GM18868 (cell line): ENCODE measurements at regions not wholly inside any gene's neighbourhood (a gene's known extent, or its start where the extent isn't known, plus 50 kb on each side); places are given as distances from the start of the nearest gene placed in this dataset.
A peak's percentile ranks its signal among the peaks of the same experiment; 100 is the strongest.

ENCODE experiments used
- ATAC-seq: cut with Tn5 transposase; IDR thresholded peaks from one replicate; pipeline ENCODE4 v1.9.1; 2021; ENCODE audit warnings: mild to moderate bottlenecking, moderate library complexity; ENCODE audit not compliant: unreplicated experiment

- ATAC-seq = peak; percentile 56
Measured at GRCh38 chr3:56902468-56903160, 100.9 kb upstream of the ARHGEF3 start.

- ATAC-seq = no peak
Measured at GRCh38 chr3:56900801-56901200, 99.1 kb upstream of the ARHGEF3 start.

GRCh38 chr3:56899851-56900250, 98.1 kb upstream of the ARHGEF3 start:
- no peak for ATAC-seq

GRCh38 chr3:56899078-56899477, 97.3 kb upstream of the ARHGEF3 start:
- no peak for ATAC-seq

- no peak for ATAC-seq
Measured at GRCh38 chr3:56896357-56896756, 94.6 kb upstream of the ARHGEF3 start.

- ATAC-seq = peak; percentile 84
Measured at GRCh38 chr3:56894881-56895431, 93.2 kb upstream of the ARHGEF3 start.

GRCh38 chr3:56890448-56891091, 88.8 kb upstream of the ARHGEF3 start:
- ATAC-seq = no peak

- ATAC-seq = no peak
Measured at GRCh38 chr3:56889131-56889530, 87.4 kb upstream of the ARHGEF3 start.

GRCh38 chr3:56887402-56888025, 85.8 kb upstream of the ARHGEF3 start:
- no peak for ATAC-seq

GRCh38 chr3:56886314-56886713, 84.6 kb upstream of the ARHGEF3 start:
- ATAC-seq = no peak

GRCh38 chr3:56885879-56886278, 84.1 kb upstream of the ARHGEF3 start:
- ATAC-seq = no peak

- ATAC-seq = no peak
Measured at GRCh38 chr3:56885453-56885852, 83.7 kb upstream of the ARHGEF3 start.

- no peak for ATAC-seq
Measured at GRCh38 chr3:56884387-56884786, 82.6 kb upstream of the ARHGEF3 start.

- ATAC-seq = no peak
Measured at GRCh38 chr3:56883828-56884227, 82.1 kb upstream of the ARHGEF3 start.

- no peak for ATAC-seq
Measured at GRCh38 chr3:56882896-56883295, 81.1 kb upstream of the ARHGEF3 start.

- no peak for ATAC-seq
Measured at GRCh38 chr3:56881841-56882240, 80.1 kb upstream of the ARHGEF3 start.

- ATAC-seq = no peak
Measured at GRCh38 chr3:56880720-56881575, 79.2 kb upstream of the ARHGEF3 start.

- ATAC-seq = no peak
Measured at GRCh38 chr3:56879436-56880215, 77.9 kb upstream of the ARHGEF3 start.

- no peak for ATAC-seq
Measured at GRCh38 chr3:56878074-56878473, 76.3 kb upstream of the ARHGEF3 start.

- no peak for ATAC-seq
Measured at GRCh38 chr3:56876916-56877315, 75.2 kb upstream of the ARHGEF3 start.
